Aorta (tissue), 5 donors: ENCODE measurements at regions not wholly inside any gene's neighbourhood (a gene's known extent, or its start where the extent isn't known, plus 50 kb on each side); places are given as distances from the start of the nearest gene placed in this dataset.
A peak's percentile ranks its signal among the peaks of the same experiment; 100 is the strongest.

Source experiments
- ATAC-seq: fragments of 200-7000 bp; cut with Tn5 transposase; one replicate; pipeline ENCODE4 v1.9.1; 2022; ENCODE audit warnings: moderate library complexity; ENCODE audit not compliant: low FRiP score
- DNase-seq, 2 donors: peaks; one replicate each; pipeline ENCODE4 v3.0.0-alpha.2; 2020
- H3K27ac ChIP-seq, 2 donors: one replicate each; pipeline ENCODE4 v1.5.1; 2013; ENCODE audit warnings: low read length in 2 of 2, mild to moderate bottlenecking in 2 of 2, moderate library complexity in 2 of 2, control low read depth in 1 of 2, inconsistent platforms in 1 of 2, low read depth in 1 of 2
- H3K27me3 ChIP-seq, 2 donors: one replicate each; pipeline ENCODE4 v1.6.1; 2013; ENCODE audit warnings: control low read depth in 1 of 2, low read length in 1 of 2, mild to moderate bottlenecking in 1 of 2, moderate library complexity in 1 of 2; ENCODE audit not compliant: insufficient read depth in 2 of 2, control insufficient read depth in 1 of 2
- H3K36me3 ChIP-seq, 2 donors: one replicate each; pipeline ENCODE4 v1.6.1; 2013; ENCODE audit warnings: control low read depth in 1 of 2, low read length in 1 of 2, mild to moderate bottlenecking in 1 of 2; ENCODE audit not compliant: insufficient read depth in 2 of 2, control insufficient read depth in 1 of 2
- H3K4me1 ChIP-seq, 2 donors: one replicate each; pipeline ENCODE4 v1.6.1; 2013; ENCODE audit warnings: low read length in 2 of 2, control low read depth in 1 of 2, mild to moderate bottlenecking in 1 of 2, moderate library complexity in 1 of 2; ENCODE audit not compliant: insufficient read depth in 2 of 2, control insufficient read depth in 1 of 2
- H3K4me3 ChIP-seq, 2 donors: one replicate each; pipeline ENCODE4 v1.5.1; 2013; ENCODE audit warnings: low read length in 2 of 2, control low read depth in 1 of 2, mild to moderate bottlenecking in 1 of 2
- H3K9me3 ChIP-seq: one replicate; pipeline ENCODE4 v1.6.1; 2013; ENCODE audit warnings: mild to moderate bottlenecking, low read length; ENCODE audit not compliant: control insufficient read depth
- WGBS, 2 donors: extraction: QIAGEN DNeasy Blood & Tissue Kit; methylation state at CpG; one replicate each; pipeline ENCODE4 v1.1.7; 2013; 5-methylcytosine and 5-hydroxymethylcytosine counted together
- intact Hi-C, 2 donors: fragments of 100-400 bp; cut with DNase I; formaldehyde crosslinking; loops; one replicate each; pipeline versions ENCODE4 v1.14.2 to v1.15.0; 2022
- donor health status: healthy with polysubstance abuse.
- donor health status: Bipolar disorder and iron deficiency.
- donor health status: DM: no; HTN: no; CAD: no.
- donor health status: DM: no; HTN: no; CAD: no.
- donor health status: DM: yes; HTN: yes; CAD: no.

GRCh38 chr5:6843335-6843734 is 130.1 kb downstream of the TENT4A start:
- ATAC-seq (no peak), DNase-seq (no peak)
- Histone ChIP-seq H3K36me3 (no peaks in the 10 kb centered on the region), H3K4me1 (no peaks in the 10 kb centered on the region), H3K9me3 (no peaks in the 10 kb centered on the region), H3K27me3 (no peaks in the 10 kb centered on the region), H3K4me3 (no peak overlapping the region), H3K27ac (no peak overlapping the region)
- WGBS, 2 donors, result 74 to 88% methylated on average over 2 of the region's 2 CpGs
- intact Hi-C loops, result no loop called here

- Histone ChIP-seq H3K27me3 (no peaks in the 10 kb centered on the region), H3K27ac (no peak overlapping the region), H3K4me1 (no peaks in the 10 kb centered on the region), H3K36me3 (no peaks in the 10 kb centered on the region), H3K9me3 (no peaks in the 10 kb centered on the region), H3K4me3 (no peak overlapping the region)
- intact Hi-C loops, result no loop called here
- ATAC-seq (no peak), DNase-seq (no peak)
- WGBS, 2 donors, result 84 to 85% methylated on average over 8 of the region's 8 CpGs
Observed at GRCh38 chr5:6843821-6844220, 130.6 kb downstream of the TENT4A start.

- 86 to 91% methylated on average over 17 of the region's 17 CpGs for WGBS, 2 donors
- H3K4me1 ChIP-seq, result no peaks in the 10 kb centered on the region
- no peaks in the 10 kb centered on the region for H3K9me3 ChIP-seq
- no peak overlapping the region for H3K4me3 ChIP-seq
- DNase-seq (no peak), ATAC-seq (no peak)
- H3K27ac ChIP-seq, result no peak overlapping the region
- no peaks in the 10 kb centered on the region for H3K36me3 ChIP-seq
- H3K27me3 ChIP-seq, result no peaks in the 10 kb centered on the region
- intact Hi-C loops, result no loop called here
Observed at GRCh38 chr5:6845856-6846255, 132.6 kb downstream of the TENT4A start.

DNA sequence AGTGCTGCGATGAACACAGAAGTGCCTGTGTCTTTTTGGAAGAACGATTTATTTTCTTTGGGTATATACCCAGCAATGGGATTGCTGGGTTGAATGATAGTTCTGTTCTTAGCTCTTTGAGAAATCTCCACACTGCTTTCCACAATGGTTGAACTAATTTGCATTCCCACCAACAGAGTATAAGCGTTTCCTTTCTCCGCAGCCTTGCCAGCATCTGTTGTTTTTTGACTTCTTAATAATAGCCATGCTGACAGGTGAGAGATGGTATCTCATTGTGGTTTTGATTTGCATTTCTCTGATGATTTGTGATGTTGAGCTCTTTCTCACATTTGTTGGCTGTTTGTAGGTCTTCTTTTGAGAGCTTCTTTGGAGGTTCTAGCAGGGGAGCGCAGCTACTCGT is 134.6 kb downstream of the TENT4A start:
- no peaks in the 10 kb centered on the region for H3K27me3 ChIP-seq
- 81 to 86% methylated on average over 6 of the region's 6 CpGs for WGBS, 2 donors
- H3K9me3 ChIP-seq, result peaks cover 7% of the 10 kb centered on the region
- H3K36me3 ChIP-seq, result no peaks in the 10 kb centered on the region
- no peak overlapping the region for H3K4me3 ChIP-seq
- DNase-seq (no peak), ATAC-seq (no peak)
- H3K4me1 ChIP-seq, result no peaks in the 10 kb centered on the region
- intact Hi-C loops, result no loop called here
- no peak overlapping the region for H3K27ac ChIP-seq

- Histone ChIP-seq H3K4me3 (no peak overlapping the region), H3K36me3 (no peaks in the 10 kb centered on the region), H3K27me3 (no peaks in the 10 kb centered on the region), H3K4me1 (no peaks in the 10 kb centered on the region), H3K27ac (no peak overlapping the region), H3K9me3 (peaks cover 7% of the 10 kb centered on the region)
- ATAC-seq (no peak), DNase-seq (no peak)
- intact Hi-C loops, result no loop called here
- 50 to 53% methylated on average over 8 of the region's 8 CpGs for WGBS, 2 donors
Observed at GRCh38 chr5:6849316-6850105, 136.3 kb downstream of the TENT4A start.

GRCh38 chr5:6850106-6850432 is 136.8 kb downstream of the TENT4A start:
- ATAC-seq (no peak), DNase-seq (no peak)
- Histone ChIP-seq H3K4me1 (no peaks in the 10 kb centered on the region), H3K36me3 (no peaks in the 10 kb centered on the region), H3K27me3 (no peaks in the 10 kb centered on the region), H3K9me3 (peaks cover 7% of the 10 kb centered on the region), H3K27ac (no peak overlapping the region), H3K4me3 (no peak overlapping the region)
- intact Hi-C loops, result no loop called here
- WGBS, 2 donors, result 66 to 82% methylated on average over 6 of the region's 6 CpGs

DNA sequence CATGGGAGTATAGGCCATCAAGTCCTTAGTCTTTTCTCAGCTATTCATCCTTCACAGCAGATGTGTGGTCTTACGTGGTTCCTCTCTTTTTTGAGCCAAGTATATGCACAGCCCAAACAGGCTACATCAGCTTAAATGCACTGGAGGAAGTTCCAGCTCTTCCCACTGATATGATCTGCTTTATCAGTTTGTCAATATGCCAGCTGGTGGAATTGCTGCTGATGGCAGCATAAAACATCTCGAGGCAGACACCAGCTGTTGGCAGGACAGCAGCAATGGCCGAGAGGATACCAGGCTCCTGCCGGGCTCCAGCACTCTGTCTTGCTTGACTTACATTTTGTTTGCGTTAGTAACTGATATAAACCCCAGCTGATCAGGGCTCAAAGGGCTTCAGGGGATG is 143.4 kb downstream of the TENT4A start:
- H3K27ac ChIP-seq, result no peak overlapping the region
- no peak overlapping the region for H3K4me3 ChIP-seq
- H3K27me3 ChIP-seq, result no peaks in the 10 kb centered on the region
- no peaks in the 10 kb centered on the region for H3K4me1 ChIP-seq
- H3K36me3 ChIP-seq, result no peaks in the 10 kb centered on the region
- no peak for ATAC-seq
- intact Hi-C loops, result no loop called here
- WGBS, 2 donors, result 53 to 55% methylated on average over 5 of the region's 5 CpGs
- no peak for DNase-seq
- H3K9me3 ChIP-seq, result peaks cover 4% of the 10 kb centered on the region

GRCh38 chr5:6858419-6858818 is 145.2 kb downstream of the TENT4A start:
- no peak for DNase-seq
- intact Hi-C loops, result no loop called here
- Histone ChIP-seq H3K4me3 (no peak overlapping the region), H3K4me1 (no peaks in the 10 kb centered on the region), H3K27me3 (no peaks in the 10 kb centered on the region), H3K9me3 (peaks cover 2% of the 10 kb centered on the region), H3K36me3 (no peaks in the 10 kb centered on the region), H3K27ac (no peak overlapping the region)
- 68 to 71% methylated on average over 7 of the region's 7 CpGs for WGBS, 2 donors
- peak; percentile 23 for ATAC-seq

DNA sequence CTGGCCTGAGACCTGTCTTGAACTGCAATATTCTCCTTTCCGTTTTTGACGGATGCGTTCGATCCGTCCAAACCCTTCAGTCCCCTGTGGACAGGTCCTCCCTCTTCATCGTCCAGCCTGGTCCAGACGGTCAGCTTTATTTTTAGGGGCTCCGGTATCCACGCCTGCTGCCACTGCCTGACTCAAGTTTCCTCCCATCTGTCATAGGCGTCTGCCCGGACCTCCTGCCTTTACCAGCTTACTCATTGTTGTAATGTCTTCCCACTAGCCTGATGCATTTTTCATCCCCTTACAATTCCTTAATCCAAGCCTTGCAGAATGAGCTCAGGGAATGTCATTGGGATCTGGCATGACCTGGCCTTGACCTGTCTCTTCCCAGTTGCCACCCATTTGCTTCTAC is 145.8 kb downstream of the TENT4A start:
- intact Hi-C loops, result no loop called here
- no peaks in the 10 kb centered on the region for H3K36me3 ChIP-seq
- DNase-seq (no peak), ATAC-seq (no peak)
- no peaks in the 10 kb centered on the region for H3K27me3 ChIP-seq
- WGBS, 2 donors, result 60 to 69% methylated on average over 11 of the region's 11 CpGs
- H3K4me1 ChIP-seq, result no peaks in the 10 kb centered on the region
- H3K4me3 ChIP-seq, result no peak overlapping the region
- peaks cover 2% of the 10 kb centered on the region for H3K9me3 ChIP-seq
- no peak overlapping the region for H3K27ac ChIP-seq
